Neural cell (in vitro differentiated cells): ENCODE measurements at regions not wholly inside any gene's neighbourhood (a gene's known extent, or its start where the extent isn't known, plus 50 kb on each side); places are given as distances from the start of the nearest gene placed in this dataset.

Experiments used
- H2AFZ ChIP-seq: fragments of 200-600, 300-800 bp; sonication (generic), shearing (Covaris generic); 2 replicates; pipeline ENCODE4 v1.6.0; 2014; ENCODE audit warnings: low read depth, mild to moderate bottlenecking, antibody characterized with exemption, low read length, moderate library complexity
- H3F3A ChIP-seq: fragments of 200-600 bp; shearing (Covaris generic); 2 replicates; pipeline ENCODE4 v1.6.1; 2016; ENCODE audit warnings: mild to moderate bottlenecking, moderate library complexity, mixed read lengths, antibody characterized with exemption, low read length; ENCODE audit not compliant: insufficient read depth, poor library complexity, severe bottlenecking
- H3K27ac ChIP-seq: fragments of 200-600, 300-800 bp; sonication (generic), shearing (Covaris generic); 2 replicates; pipeline ENCODE4 v1.5.1; 2014; ENCODE audit warnings: mild to moderate bottlenecking, low read length, moderate library complexity
- H3K27me3 ChIP-seq: fragments of 300-800, 200-600 bp; sonication (generic), shearing (Covaris generic); 2 replicates; pipeline ENCODE4 v1.6.0; 2014; ENCODE audit warnings: mild to moderate bottlenecking, low read depth, low read length, moderate library complexity; ENCODE audit not compliant: insufficient read depth
- H3K36me3 ChIP-seq: fragments of 300-800, 200-600 bp; sonication (generic), shearing (Covaris generic); 2 replicates; pipeline ENCODE4 v1.5.1; 2014; ENCODE audit warnings: mild to moderate bottlenecking, antibody characterized with exemption, low read length, moderate library complexity; ENCODE audit not compliant: insufficient read depth
- H3K4me2 ChIP-seq: fragments of 300-800, 200-600 bp; sonication (generic), shearing (Covaris generic); 2 replicates; pipeline ENCODE4 v1.6.0; 2014; ENCODE audit warnings: mild to moderate bottlenecking, low read length
- H3K4me3 ChIP-seq: fragments of 300-800, 200-600 bp; sonication (generic), shearing (Covaris generic); 2 replicates; pipeline ENCODE4 v1.5.1; 2014; ENCODE audit warnings: mild to moderate bottlenecking, low read length, moderate library complexity
- H3K79me2 ChIP-seq: fragments of 200-600 bp; shearing (Covaris generic); replicated peaks from 2 replicates; pipeline ENCODE4 v1.6.0; 2014; ENCODE audit warnings: mild to moderate bottlenecking, low read length, moderate library complexity; ENCODE audit not compliant: insufficient read depth
- H3K9ac ChIP-seq: fragments of 300-800, 200-600 bp; sonication (generic), shearing (Covaris generic); 2 replicates; pipeline ENCODE4 v1.6.1; 2016; ENCODE audit warnings: mild to moderate bottlenecking, low read length, mixed read lengths
- H3K9me2 ChIP-seq: fragments of 200-600 bp; shearing (Covaris generic); 2 replicates; pipeline ENCODE4 v1.6.1; 2016; ENCODE audit warnings: mild to moderate bottlenecking, low read length, mixed read lengths; ENCODE audit not compliant: insufficient read depth
- H3K9me3 ChIP-seq: fragments of 200-600, 300-800 bp; sonication (generic), shearing (Covaris generic); 2 replicates; pipeline ENCODE4 v1.6.1; 2016; ENCODE audit warnings: mild to moderate bottlenecking, mixed run types, low read length, moderate library complexity, mixed read lengths
- H4K20me1 ChIP-seq: fragments of 200-600 bp; shearing (Covaris generic); 2 replicates; pipeline ENCODE4 v1.6.1; 2016; ENCODE audit warnings: mild to moderate bottlenecking, mixed run types; ENCODE audit not compliant: insufficient read depth
- CTCF ChIP-seq: fragments of 450-650 bp; IDR thresholded peaks from 2 replicates; pipeline ENCODE4 v1.5.1; 2014; ENCODE audit warnings: antibody characterized with exemption, mild to moderate bottlenecking, moderate library complexity; ENCODE audit not compliant: poor library complexity, severe bottlenecking
- EP300 ChIP-seq: fragments of 450-650 bp; conservative IDR thresholded peaks from 2 replicates; pipeline ENCODE4 v1.6.1; 2014; ENCODE audit warnings: antibody characterized with exemption, mild to moderate bottlenecking, moderate library complexity; ENCODE audit not compliant: poor library complexity, severe bottlenecking
- EZH2 ChIP-seq: fragments of 200-600, 300-800 bp; shearing (Covaris generic), sonication (generic); IDR thresholded peaks from 2 replicates; pipeline ENCODE4 v1.6.1; 2014; ENCODE audit warnings: antibody characterized with exemption, low read length, borderline replicate concordance, mild to moderate bottlenecking; ENCODE audit not compliant: insufficient read depth, poor library complexity, severe bottlenecking
- MXI1 ChIP-seq: fragments of 450-650 bp; conservative IDR thresholded peaks from 2 replicates; pipeline ENCODE4 v1.6.1; 2014; ENCODE audit warnings: antibody characterized with exemption, mild to moderate bottlenecking; ENCODE audit not compliant: poor library complexity, severe bottlenecking
- POLR2AphosphoS5 ChIP-seq: IDR thresholded peaks from 2 replicates; pipeline ENCODE4 v1.6.1; 2012
- RAD21 ChIP-seq: fragments of 450-650 bp; conservative IDR thresholded peaks from 2 replicates; pipeline ENCODE4 v1.6.1; 2014; ENCODE audit warnings: antibody characterized with exemption, mild to moderate bottlenecking, moderate library complexity
- REST ChIP-seq: IDR thresholded peaks from 2 replicates; pipeline ENCODE4 v1.6.1; 2012; ENCODE audit warnings: borderline replicate concordance
- SMC3 ChIP-seq: fragments of 450-650 bp; conservative IDR thresholded peaks from 2 replicates; pipeline ENCODE4 v1.6.1; 2014; ENCODE audit warnings: antibody characterized with exemption, mild to moderate bottlenecking, moderate library complexity; ENCODE audit not compliant: poor library complexity
- TAF1 ChIP-seq: IDR thresholded peaks from 2 replicates; pipeline ENCODE4 v1.6.1; 2012; ENCODE audit warnings: low read depth

- Histone ChIP-seq H3K4me2 (no peak overlapping the region), H3K27me3 (no peaks in the 10 kb centered on the region), H2AFZ (no peak overlapping the region), H3K36me3 (no peaks in the 10 kb centered on the region), H3K9ac (no peak overlapping the region), H3K27ac (no peak overlapping the region), H3K9me2 (no peaks in the 10 kb centered on the region), H3F3A (no peaks in the 10 kb centered on the region), H3K9me3 (no peaks in the 10 kb centered on the region), H3K79me2 (no peaks in the 10 kb centered on the region), H4K20me1 (no peaks in the 10 kb centered on the region), H3K4me3 (no peak overlapping the region)
- TF ChIP-seq REST: no peak
- no peak for TF ChIP-seq RAD21
- no peak for TF ChIP-seq MXI1
- TF ChIP-seq EZH2: no peak
These were observed 735.1 kb upstream of the MARCKS start for GRCh38 chr6:113122060-113122459.

GRCh38 chr6:113125626-113126025, 731.5 kb upstream of the MARCKS start:
- no peaks in the 10 kb centered on the region for H3K9me2 ChIP-seq
- H3K79me2 ChIP-seq: no peaks in the 10 kb centered on the region
- no peak overlapping the region for H2AFZ ChIP-seq
- H3K4me2 ChIP-seq: no peak overlapping the region
- no peaks in the 10 kb centered on the region for H3K9me3 ChIP-seq
- H3K27ac ChIP-seq: no peak overlapping the region
- no peaks in the 10 kb centered on the region for H3K27me3 ChIP-seq
- no peaks in the 10 kb centered on the region for H3K36me3 ChIP-seq
- H3F3A ChIP-seq: no peaks in the 10 kb centered on the region
- no peak overlapping the region for H3K9ac ChIP-seq
- no peak overlapping the region for H3K4me3 ChIP-seq
- H4K20me1 ChIP-seq: no peaks in the 10 kb centered on the region
- TF ChIP-seq TAF1: no peak
- TF ChIP-seq SMC3: no peak
- TF ChIP-seq EZH2: no peak
- no peak for TF ChIP-seq POLR2AphosphoS5
- no peak for TF ChIP-seq EP300
- no peak for TF ChIP-seq RAD21
- no peak for TF ChIP-seq CTCF

- H3K27ac ChIP-seq: no peak overlapping the region
- TF ChIP-seq EZH2 (no peak), POLR2AphosphoS5 (no peak), REST (no peak), RAD21 (no peak), SMC3 (no peak)
- no peaks in the 10 kb centered on the region for H3K9me2 ChIP-seq
- H3K36me3 ChIP-seq: no peaks in the 10 kb centered on the region
- no peak overlapping the region for H2AFZ ChIP-seq
- no peak overlapping the region for H3K9ac ChIP-seq
- no peaks in the 10 kb centered on the region for H3K79me2 ChIP-seq
- H4K20me1 ChIP-seq: no peaks in the 10 kb centered on the region
- no peaks in the 10 kb centered on the region for H3F3A ChIP-seq
- H3K9me3 ChIP-seq: no peaks in the 10 kb centered on the region
- no peak overlapping the region for H3K4me3 ChIP-seq
- H3K27me3 ChIP-seq: no peaks in the 10 kb centered on the region
- H3K4me2 ChIP-seq: no peak overlapping the region
These were observed 729.2 kb upstream of the MARCKS start for GRCh38 chr6:113127786-113128419.
